Loucy (cell line): ENCODE measurements at regions not wholly inside any gene's neighbourhood (a gene's known extent, or its start where the extent isn't known, plus 50 kb on each side); places are given as distances from the start of the nearest gene placed in this dataset.

Source experiments
- H2AFZ ChIP-seq: fragments of 200-600 bp; sonication (generic); 2 replicates; pipeline ENCODE4 v1.6.0; 2016; ENCODE audit warnings: antibody characterized with exemption, mild to moderate bottlenecking, low read length, moderate library complexity
- H3F3A ChIP-seq: fragments of 200-600 bp; 2 replicates; pipeline ENCODE4 v1.6.0; 2016; ENCODE audit warnings: antibody characterized with exemption, low read depth, mild to moderate bottlenecking
- H3K27me3 ChIP-seq: fragments of 200-600 bp; sonication (generic); 2 replicates; pipeline ENCODE4 v1.6.1; 2014; ENCODE audit warnings: low read length, mild to moderate bottlenecking; ENCODE audit not compliant: insufficient read depth, poor library complexity, severe bottlenecking
- H3K36me3 ChIP-seq: fragments of 200-600 bp; sonication (generic); 2 replicates; pipeline ENCODE4 v1.6.1; 2016; ENCODE audit warnings: low read length; ENCODE audit not compliant: insufficient read depth
- H3K4me1 ChIP-seq: fragments of 200-600 bp; sonication (generic); 2 replicates; pipeline ENCODE4 v1.5.1; 2014; ENCODE audit warnings: low read length, mild to moderate bottlenecking; ENCODE audit not compliant: insufficient read depth, poor library complexity, severe bottlenecking
- H3K4me2 ChIP-seq: fragments of 200-600 bp; sonication (generic); 2 replicates; pipeline ENCODE4 v1.6.0; 2014; ENCODE audit warnings: antibody characterized with exemption, low read length, low read depth, mild to moderate bottlenecking; ENCODE audit not compliant: poor library complexity, severe bottlenecking
- H3K4me3 ChIP-seq: fragments of 200-600 bp; sonication (generic); 2 replicates; pipeline ENCODE4 v1.5.1; 2014; ENCODE audit warnings: low read length, mild to moderate bottlenecking, mixed read lengths; ENCODE audit not compliant: poor library complexity, severe bottlenecking
- H3K79me2 ChIP-seq: fragments of 200-600 bp; sonication (generic); 2 replicates; pipeline ENCODE4 v1.6.1; 2014; ENCODE audit warnings: low read length; ENCODE audit not compliant: insufficient read depth
- H3K9ac ChIP-seq: fragments of 200-600 bp; sonication (generic); 2 replicates; pipeline ENCODE4 v1.6.0; 2014; ENCODE audit warnings: mild to moderate bottlenecking, low read depth, low read length, moderate library complexity; ENCODE audit not compliant: poor library complexity, severe bottlenecking
- H3K9me2 ChIP-seq: fragments of 200-600 bp; sonication (generic); replicated peaks from 2 replicates; pipeline ENCODE4 v1.6.1; 2016; ENCODE audit warnings: low read depth, low read length, mixed read lengths
- H3K9me3 ChIP-seq: fragments of 200-600 bp; sonication (generic); 2 replicates; pipeline ENCODE4 v1.6.1; 2014; ENCODE audit warnings: mild to moderate bottlenecking, antibody characterized with exemption, low read length, low read depth; ENCODE audit not compliant: insufficient read depth
- H4K20me1 ChIP-seq: fragments of 200-600 bp; sonication (generic); 2 replicates; pipeline ENCODE4 v1.6.0; 2014; ENCODE audit warnings: antibody characterized with exemption, low read length, mild to moderate bottlenecking; ENCODE audit not compliant: insufficient read depth, poor library complexity, severe bottlenecking
- CTCF ChIP-seq: fragments of 200-600 bp; sonication (generic); conservative IDR thresholded peaks from 2 replicates; pipeline ENCODE4 v1.5.1; 2014; ENCODE audit warnings: mild to moderate bottlenecking, antibody characterized with exemption, low read length
- EZH2phosphoT487 ChIP-seq: fragments of 200-600 bp; IDR thresholded peaks from 2 replicates; pipeline ENCODE4 v1.6.1; 2018; ENCODE audit warnings: antibody characterized with exemption, mild to moderate bottlenecking, moderate library complexity, borderline replicate concordance

GRCh38 chr5:8362495-8362894 is 493.5 kb downstream of the MTRR start:
- no peaks in the 10 kb centered on the region for H3K9me3 ChIP-seq
- H3K9me2 ChIP-seq: no peaks in the 10 kb centered on the region
- no peaks in the 10 kb centered on the region for H3K27me3 ChIP-seq
- no peak overlapping the region for H2AFZ ChIP-seq
- no peaks in the 10 kb centered on the region for H3F3A ChIP-seq
- no peak overlapping the region for H3K4me2 ChIP-seq
- no peaks in the 10 kb centered on the region for H4K20me1 ChIP-seq
- H3K4me1 ChIP-seq: no peaks in the 10 kb centered on the region
- H3K36me3 ChIP-seq: no peaks in the 10 kb centered on the region
- H3K79me2 ChIP-seq: no peaks in the 10 kb centered on the region
- H3K9ac ChIP-seq: no peak overlapping the region
- no peak overlapping the region for H3K4me3 ChIP-seq
- TF ChIP-seq CTCF (no peak), EZH2phosphoT487 (no peak)

- H2AFZ ChIP-seq: no peak overlapping the region
- no peaks in the 10 kb centered on the region for H3K4me1 ChIP-seq
- no peaks in the 10 kb centered on the region for H3K79me2 ChIP-seq
- H3K9me3 ChIP-seq: no peaks in the 10 kb centered on the region
- no peaks in the 10 kb centered on the region for H3F3A ChIP-seq
- H3K4me2 ChIP-seq: no peak overlapping the region
- H3K27me3 ChIP-seq: no peaks in the 10 kb centered on the region
- H3K4me3 ChIP-seq: no peak overlapping the region
- no peaks in the 10 kb centered on the region for H4K20me1 ChIP-seq
- no peak overlapping the region for H3K9ac ChIP-seq
- TF ChIP-seq EZH2phosphoT487 (no peak), CTCF (no peak)
- no peaks in the 10 kb centered on the region for H3K9me2 ChIP-seq
- no peaks in the 10 kb centered on the region for H3K36me3 ChIP-seq
These were observed 494.2 kb downstream of the MTRR start for GRCh38 chr5:8363138-8363537.

- no peaks in the 10 kb centered on the region for H4K20me1 ChIP-seq
- no peaks in the 10 kb centered on the region for H3F3A ChIP-seq
- no peaks in the 10 kb centered on the region for H3K36me3 ChIP-seq
These were observed 497.3 kb downstream of the MTRR start for GRCh38 chr5:8366266-8366665.

More at GRCh38 chr5:8366266-8366665, 497.3 kb downstream of the MTRR start:
- no peak overlapping the region for H3K4me2 ChIP-seq
- H3K9me3 ChIP-seq: no peaks in the 10 kb centered on the region
- no peaks in the 10 kb centered on the region for H3K4me1 ChIP-seq
- no peak overlapping the region for H2AFZ ChIP-seq
- H3K79me2 ChIP-seq: no peaks in the 10 kb centered on the region
- TF ChIP-seq CTCF (no peak), EZH2phosphoT487 (no peak)
- H3K4me3 ChIP-seq: no peak overlapping the region
- no peaks in the 10 kb centered on the region for H3K27me3 ChIP-seq
- no peak overlapping the region for H3K9ac ChIP-seq
- H3K9me2 ChIP-seq: no peaks in the 10 kb centered on the region
